ENCODE measurements at regions not wholly inside any gene's neighbourhood (a gene's known extent, or its start where the extent isn't known, plus 50 kb on each side); places are given as distances from the start of the nearest gene placed in this dataset.

DNA sequence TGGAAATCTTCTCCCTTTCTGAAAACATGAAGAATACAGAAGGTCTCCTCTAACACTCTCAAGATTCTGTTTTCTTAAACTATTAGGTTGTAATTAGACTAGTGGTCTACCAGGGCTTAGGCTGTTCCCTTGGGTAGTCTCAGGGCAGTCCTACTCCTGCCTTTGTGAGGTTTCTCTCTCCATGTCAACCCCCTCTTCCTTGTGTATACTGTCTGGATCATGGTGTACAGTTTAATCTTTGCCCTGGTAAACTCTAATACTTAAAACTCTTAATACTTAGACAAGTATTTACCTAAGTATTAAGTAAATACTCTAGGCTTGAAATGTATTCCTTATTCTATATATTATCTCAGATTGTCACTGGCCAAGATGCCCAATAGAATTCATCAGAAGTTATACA lies 480.3 kb upstream of the TNP1 start:
- TF ChIP-seq, protein P1, sequence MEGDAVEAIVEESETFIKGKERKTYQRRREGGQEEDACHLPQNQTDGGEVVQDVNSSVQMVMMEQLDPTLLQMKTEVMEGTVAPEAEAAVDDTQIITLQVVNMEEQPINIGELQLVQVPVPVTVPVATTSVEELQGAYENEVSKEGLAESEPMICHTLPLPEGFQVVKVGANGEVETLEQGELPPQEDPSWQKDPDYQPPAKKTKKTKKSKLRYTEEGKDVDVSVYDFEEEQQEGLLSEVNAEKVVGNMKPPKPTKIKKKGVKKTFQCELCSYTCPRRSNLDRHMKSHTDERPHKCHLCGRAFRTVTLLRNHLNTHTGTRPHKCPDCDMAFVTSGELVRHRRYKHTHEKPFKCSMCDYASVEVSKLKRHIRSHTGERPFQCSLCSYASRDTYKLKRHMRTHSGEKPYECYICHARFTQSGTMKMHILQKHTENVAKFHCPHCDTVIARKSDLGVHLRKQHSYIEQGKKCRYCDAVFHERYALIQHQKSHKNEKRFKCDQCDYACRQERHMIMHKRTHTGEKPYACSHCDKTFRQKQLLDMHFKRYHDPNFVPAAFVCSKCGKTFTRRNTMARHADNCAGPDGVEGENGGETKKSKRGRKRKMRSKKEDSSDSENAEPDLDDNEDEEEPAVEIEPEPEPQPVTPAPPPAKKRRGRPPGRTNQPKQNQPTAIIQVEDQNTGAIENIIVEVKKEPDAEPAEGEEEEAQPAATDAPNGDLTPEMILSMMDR (IDR thresholded peaks at IDR 0.05) = no peak
- TF ChIP-seq POLR2A (IDR thresholded peaks at IDR 0.05) = no peak
- TF ChIP-seq POLR2AphosphoS5 (IDR thresholded peaks at IDR 0.05) = no peak
